ENCODE measurements at regions not wholly inside any gene's neighbourhood (a gene's known extent, or its start where the extent isn't known, plus 50 kb on each side); places are given as distances from the start of the nearest gene placed in this dataset.

- DNase-seq (ENCODE audit: low spot score), result no peak
These were observed 399.7 kb upstream of the RBFOX1 start for GRCh38 chr16:6932871-6933385.

DNA sequence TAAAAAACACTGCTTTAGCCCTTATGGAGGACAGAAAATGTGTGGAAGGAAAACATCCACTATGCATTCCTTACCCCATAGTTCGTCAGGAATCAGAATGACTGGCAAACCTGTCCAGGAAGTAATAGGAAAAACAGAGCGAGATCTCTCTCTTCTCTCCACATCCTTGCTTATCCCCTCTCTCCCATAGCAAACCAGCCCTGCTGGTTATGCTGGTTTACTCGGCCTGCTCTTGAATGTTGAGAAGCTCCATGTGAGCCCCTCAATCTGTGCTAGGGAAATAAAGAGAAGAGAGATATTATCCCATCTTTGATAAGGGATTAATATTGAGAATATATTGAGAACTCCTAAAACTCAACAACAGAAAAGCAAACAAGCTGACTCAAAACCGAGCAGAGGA, 402.8 kb upstream of the RBFOX1 start:
- DNase-seq (ENCODE audit: low spot score), result no peak

DNA sequence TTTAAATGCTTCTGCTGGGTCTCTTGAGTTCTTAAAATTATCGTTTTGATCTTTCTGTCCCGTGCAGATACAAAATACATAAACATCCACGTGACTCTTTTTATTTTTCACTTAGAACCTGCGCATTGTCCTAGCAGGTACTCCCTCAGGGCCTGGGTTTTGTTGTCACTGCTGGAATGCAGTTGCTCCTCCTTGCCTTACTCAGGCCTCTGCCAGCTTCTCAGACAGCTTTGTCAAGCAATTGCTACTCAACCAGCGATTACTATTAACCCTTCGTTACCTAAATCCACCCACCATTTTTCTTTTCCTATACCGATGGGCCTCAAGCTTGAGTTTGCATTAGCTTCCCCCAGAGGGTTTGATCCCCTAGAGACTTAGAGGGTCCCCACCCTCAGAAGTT, 405.9 kb upstream of the RBFOX1 start:
- DNase-seq (ENCODE audit: low spot score), result no peak

DNA sequence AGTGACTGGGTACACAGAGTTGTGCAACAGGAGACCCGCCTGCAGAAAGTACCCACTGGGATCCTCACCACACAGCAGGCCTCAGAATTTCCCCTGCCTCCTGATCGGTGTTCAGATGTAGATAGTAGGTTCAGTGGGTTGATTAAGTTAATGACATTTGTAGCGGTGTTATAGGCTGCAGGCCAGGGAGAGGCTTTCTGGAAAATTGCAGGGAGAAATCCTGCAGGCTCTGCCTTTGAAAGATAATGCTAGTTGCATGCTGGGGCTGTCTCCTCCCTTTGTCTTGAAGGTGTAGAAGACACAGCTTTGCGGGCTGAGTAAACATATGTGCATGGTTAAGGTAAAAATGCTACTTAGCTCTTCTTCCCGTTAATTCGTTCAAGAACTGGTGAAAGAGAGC, 406.3 kb upstream of the RBFOX1 start:
- DNase-seq (ENCODE audit: low spot score), result no peak

GRCh38 chr16:6918646-6919045, 414.0 kb upstream of the RBFOX1 start:
- DNase-seq (ENCODE audit: low spot score), result no peak

GRCh38 chr16:6916946-6917345, 415.7 kb upstream of the RBFOX1 start:
- DNase-seq (ENCODE audit: low spot score), result no peak

- DNase-seq (ENCODE audit: low spot score), result no peak
These were observed 419.1 kb upstream of the RBFOX1 start for GRCh38 chr16:6913566-6913965.

DNA sequence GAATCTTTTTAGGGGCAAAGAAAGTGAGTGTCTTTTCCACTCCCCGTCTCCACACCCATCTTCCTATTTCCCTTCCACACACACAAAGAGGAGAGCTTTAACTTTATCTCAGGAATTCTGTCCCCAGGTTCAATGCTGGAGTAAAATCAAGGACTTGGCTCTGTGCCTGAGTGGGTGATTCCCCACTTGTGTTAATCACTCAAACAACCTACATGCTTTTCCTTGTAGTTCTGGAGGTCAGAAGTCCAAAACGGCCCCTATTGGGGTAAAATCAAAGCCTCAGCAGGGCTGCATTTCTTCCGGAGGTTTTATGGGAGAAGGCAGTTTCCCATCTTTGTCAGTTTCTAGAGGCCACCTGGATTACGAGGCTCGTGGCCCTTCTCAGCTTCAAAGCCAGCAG, 422.3 kb upstream of the RBFOX1 start:
- no peak for DNase-seq (ENCODE audit: low spot score)

- no peak for DNase-seq (ENCODE audit: low spot score)
These were observed 427.0 kb upstream of the RBFOX1 start for GRCh38 chr16:6905601-6906000.

DNA sequence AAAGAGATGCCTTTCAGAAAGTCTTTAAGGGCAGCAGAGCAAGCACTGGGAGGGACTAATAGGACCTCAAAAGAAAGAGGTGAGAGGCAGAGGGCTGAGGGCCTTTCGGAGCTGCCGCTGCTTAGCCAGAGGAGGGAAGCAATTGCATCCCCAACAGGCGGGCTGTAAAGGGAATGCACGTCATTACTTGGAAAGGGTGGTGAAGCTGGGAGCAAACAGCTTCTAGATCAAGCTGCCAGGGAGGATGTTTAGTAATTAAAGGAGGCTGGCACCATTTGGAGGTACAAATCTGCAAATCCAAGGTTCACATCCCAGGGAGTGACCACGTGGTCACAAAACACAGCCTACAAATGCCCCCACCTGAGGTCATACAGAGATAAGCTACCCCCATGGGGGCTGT, 429.0 kb upstream of the RBFOX1 start:
- no peak for DNase-seq (ENCODE audit: low spot score)

- DNase-seq (ENCODE audit: low spot score), result no peak
These were observed 433.7 kb upstream of the RBFOX1 start for GRCh38 chr16:6898896-6899295.

DNA sequence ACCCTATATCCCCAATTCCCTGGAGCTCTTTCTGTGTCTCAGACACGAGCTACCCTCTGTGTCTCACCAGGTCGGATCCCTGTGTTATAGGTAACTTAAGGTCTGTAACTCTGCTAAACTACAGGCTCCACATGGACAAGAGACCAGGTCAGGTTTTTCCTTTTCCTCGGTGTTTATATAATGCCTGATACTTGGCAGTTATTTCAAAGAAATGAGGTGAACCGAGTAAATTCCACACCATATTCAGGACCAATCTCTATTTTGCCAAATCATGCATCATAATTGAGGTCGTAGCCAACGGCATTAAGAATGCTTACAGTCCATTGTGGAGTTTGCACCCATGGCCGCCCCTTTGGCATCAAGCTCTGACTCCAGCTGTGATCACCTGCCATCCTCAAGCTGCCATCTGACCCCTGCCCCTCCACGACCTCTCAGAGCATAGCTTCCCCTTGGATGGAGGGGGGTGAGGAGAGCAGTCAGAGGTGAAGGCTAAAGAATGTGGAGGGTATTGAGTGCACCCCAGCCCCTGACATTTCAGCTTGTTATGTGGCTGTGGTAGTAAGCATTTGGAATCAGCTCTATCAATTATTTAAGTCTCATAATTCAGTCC, 434.7 kb upstream of the RBFOX1 start:
- no peak for DNase-seq (ENCODE audit: low spot score)

- DNase-seq (ENCODE audit: low spot score), result no peak
These were observed 439.7 kb upstream of the RBFOX1 start for GRCh38 chr16:6892966-6893365.

- DNase-seq (ENCODE audit: low spot score), result no peak
These were observed 441.1 kb upstream of the RBFOX1 start for GRCh38 chr16:6891496-6891895.

DNA sequence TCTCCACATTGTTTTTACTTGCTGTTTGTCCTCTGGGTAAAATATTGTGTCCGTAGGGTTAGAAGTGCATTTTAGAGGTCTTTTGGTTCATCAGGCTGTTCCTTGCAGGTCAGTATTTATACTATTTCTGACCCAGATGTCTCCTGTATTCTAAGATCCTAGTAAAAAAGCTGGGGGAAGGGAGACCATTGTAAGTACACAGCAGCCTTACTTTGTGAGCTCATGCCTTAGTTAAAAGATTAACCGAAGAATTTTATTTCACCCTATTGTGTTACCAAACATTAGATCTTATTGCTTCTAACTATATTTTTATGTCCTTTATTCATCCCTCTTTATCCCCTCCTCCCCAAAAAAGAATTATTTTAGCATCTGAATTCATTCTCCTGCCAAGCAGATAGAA, 444.1 kb upstream of the RBFOX1 start:
- no peak for DNase-seq (ENCODE audit: low spot score)

DNA sequence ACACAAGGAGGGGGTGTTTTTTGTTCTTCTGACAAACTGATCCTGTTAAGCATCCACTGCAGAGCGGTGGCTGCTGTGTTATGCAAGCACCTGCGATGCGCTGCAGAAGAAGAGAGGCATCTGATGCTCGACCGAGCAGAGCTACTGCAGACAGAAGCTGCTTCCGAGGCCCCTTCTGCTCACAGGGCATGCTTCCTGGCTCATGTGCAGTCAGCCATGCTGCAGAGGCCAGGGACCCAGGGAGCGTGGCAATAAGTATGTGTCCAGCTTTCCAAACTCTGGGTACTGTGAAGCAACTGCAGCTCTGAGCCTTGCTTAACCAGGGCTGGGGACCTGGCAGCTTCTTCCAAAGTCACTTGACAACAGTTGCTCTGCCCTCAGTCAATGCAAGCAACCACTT, 448.6 kb upstream of the RBFOX1 start:
- DNase-seq (ENCODE audit: low spot score), result no peak

GRCh38 chr16:6880263-6880662, 452.4 kb upstream of the RBFOX1 start:
- no peak for DNase-seq (ENCODE audit: low spot score)

GRCh38 chr16:6864671-6865070, 468.0 kb upstream of the RBFOX1 start:
- DNase-seq (ENCODE audit: low spot score), result no peak

- no peak for DNase-seq (ENCODE audit: low spot score)
These were observed 468.4 kb upstream of the RBFOX1 start for GRCh38 chr16:6864244-6864643.

DNA sequence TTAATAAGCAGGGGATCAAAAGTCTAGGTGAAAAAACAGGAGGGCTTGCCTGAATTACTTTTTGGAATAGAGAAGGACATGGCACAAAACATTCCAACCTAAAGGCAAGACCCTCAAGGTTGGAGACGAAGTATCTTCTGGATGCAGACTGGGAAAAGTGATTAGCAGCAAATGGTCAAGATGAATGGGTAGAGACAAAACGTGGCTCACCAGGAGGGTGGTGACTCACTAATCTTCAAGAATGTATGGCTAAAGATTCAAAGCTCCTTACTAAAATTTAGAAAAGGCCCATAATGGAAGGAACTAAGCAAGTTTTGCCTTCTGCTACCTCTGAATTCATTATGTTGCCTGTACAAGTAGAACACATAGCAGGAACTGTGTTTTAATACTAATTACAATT, 469.5 kb upstream of the RBFOX1 start:
- no peak for DNase-seq (ENCODE audit: low spot score)

GRCh38 chr16:6861815-6862477, 470.7 kb upstream of the RBFOX1 start:
- DNase-seq (ENCODE audit: low spot score), result no peak

DNA sequence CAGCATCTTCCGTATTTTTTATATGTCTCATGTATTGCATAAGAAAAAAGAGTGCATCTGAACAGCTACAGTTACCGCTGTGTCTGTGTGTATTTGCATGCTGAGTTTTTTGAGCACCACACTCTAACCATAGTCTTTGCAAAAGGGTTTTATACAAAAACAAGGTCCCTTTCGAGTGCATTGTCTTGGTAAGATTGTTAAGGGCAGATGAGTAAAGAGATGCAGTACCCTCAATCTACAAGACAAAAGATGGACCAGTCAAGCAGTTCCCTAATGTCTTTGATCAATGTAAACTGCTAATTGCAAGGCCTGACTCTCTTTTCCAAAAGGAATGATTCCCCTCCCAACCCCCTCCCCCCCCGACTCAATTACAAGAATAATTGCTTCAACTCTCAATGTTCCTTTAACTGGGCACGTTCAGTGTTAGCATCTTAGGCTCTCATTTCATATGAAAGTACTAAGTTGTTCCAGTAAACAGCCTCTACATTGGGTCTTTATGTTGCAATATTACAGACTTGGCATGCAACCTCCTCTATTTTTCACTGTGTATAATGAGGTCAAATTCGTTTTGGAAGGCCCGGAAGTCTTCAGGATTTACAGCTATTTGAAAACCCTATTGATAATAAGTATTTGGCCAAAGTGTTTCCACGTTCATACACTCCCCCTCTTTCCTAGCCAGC, 471.4 kb upstream of the RBFOX1 start:
- no peak for DNase-seq (ENCODE audit: low spot score)

DNA sequence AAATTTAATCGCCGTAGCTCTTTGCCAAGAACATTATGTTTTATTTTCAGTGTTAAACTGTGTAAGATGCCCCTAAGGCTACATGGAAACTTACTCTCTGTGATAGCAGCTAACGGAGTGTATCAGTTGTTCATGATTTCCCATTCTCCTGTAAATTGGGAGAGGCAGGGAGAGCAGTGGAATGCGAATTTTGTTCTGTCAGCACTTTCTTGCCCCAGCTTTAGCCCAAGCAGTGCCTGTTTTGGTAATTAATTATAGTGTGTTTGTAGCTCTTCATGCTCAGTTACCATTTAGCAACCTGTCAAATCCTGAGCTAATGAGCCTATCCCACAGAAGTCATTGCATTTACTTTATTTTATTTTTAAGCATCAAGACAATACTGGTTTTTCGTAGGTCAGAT, 475.1 kb upstream of the RBFOX1 start:
- DNase-seq (ENCODE audit: low spot score), result no peak

Measured in HT-29 (cell line).